Panc1 (cell line): ENCODE measurements at regions not wholly inside any gene's neighbourhood (a gene's known extent, or its start where the extent isn't known, plus 50 kb on each side); places are given as distances from the start of the nearest gene placed in this dataset.

Experiments
- CTCF ChIP-seq: fragments of 450-650 bp; IDR thresholded peaks from 2 replicates; pipeline ENCODE4 v1.5.1; 2017; ENCODE audit warnings: mild to moderate bottlenecking
- POLR2AphosphoS5 ChIP-seq: IDR thresholded peaks from 2 replicates; pipeline ENCODE4 v1.6.1; 2012; ENCODE audit warnings: mild to moderate bottlenecking, low read depth, low read length, moderate library complexity
- SIN3A ChIP-seq: IDR thresholded peaks from 2 replicates; pipeline ENCODE4 v1.6.1; 2012; ENCODE audit warnings: low read depth, mild to moderate bottlenecking, low read length, moderate library complexity, borderline replicate concordance; ENCODE audit not compliant: insufficient read depth

- TF ChIP-seq CTCF (no peak), POLR2AphosphoS5 (no peak), SIN3A (no peak)
Observed at GRCh38 chr15:25059698-25060471, 105.1 kb downstream of the SNRPN start.
